SK-N-SH (cell line): ENCODE measurements at regions not wholly inside any gene's neighbourhood (a gene's known extent, or its start where the extent isn't known, plus 50 kb on each side); places are given as distances from the start of the nearest gene placed in this dataset.

Experiments
- FOXM1 ChIP-seq: IDR thresholded peaks from 2 replicates; pipeline ENCODE4 v1.4.0; 2012; ENCODE audit warnings: low read depth, mild to moderate bottlenecking
- RXRA ChIP-seq: IDR thresholded peaks from 2 replicates; pipeline ENCODE4 v1.4.0; 2012; ENCODE audit warnings: low read depth, mild to moderate bottlenecking, borderline replicate concordance
- TF ChIP-seq, protein P1 (sequence below): fragments of 200-600 bp; sonication (generic); IDR thresholded peaks from 2 replicates; pipeline ENCODE4 v1.6.1; 2017; ENCODE audit warnings: antibody characterized with exemption, mild to moderate bottlenecking, moderate library complexity
- TF ChIP-seq, protein P2 (sequence below): IDR thresholded peaks from 2 replicates; pipeline ENCODE4 v1.6.1; 2012; ENCODE audit warnings: mild to moderate bottlenecking, low read depth, low read length, moderate library complexity

DNA sequence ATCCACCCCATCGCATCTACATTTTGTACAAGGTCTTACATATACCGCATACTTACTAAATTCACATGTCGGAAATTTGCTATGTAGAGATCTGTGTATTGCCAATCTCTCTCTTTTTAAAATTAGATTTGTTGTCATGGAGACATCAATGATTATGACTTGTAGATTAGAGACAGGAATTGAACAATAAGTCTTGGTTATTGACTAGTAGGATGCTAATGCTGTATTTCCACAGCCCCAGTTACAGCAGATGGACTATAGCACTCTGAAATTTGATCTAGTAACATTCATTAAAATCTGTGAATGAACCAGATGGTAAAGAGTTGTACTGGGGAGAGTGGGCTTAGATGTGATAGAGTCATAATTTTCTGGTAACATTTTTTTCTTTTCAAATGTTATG is 805.7 kb downstream of the SLC4A3 start:
- TF ChIP-seq, protein P1, sequence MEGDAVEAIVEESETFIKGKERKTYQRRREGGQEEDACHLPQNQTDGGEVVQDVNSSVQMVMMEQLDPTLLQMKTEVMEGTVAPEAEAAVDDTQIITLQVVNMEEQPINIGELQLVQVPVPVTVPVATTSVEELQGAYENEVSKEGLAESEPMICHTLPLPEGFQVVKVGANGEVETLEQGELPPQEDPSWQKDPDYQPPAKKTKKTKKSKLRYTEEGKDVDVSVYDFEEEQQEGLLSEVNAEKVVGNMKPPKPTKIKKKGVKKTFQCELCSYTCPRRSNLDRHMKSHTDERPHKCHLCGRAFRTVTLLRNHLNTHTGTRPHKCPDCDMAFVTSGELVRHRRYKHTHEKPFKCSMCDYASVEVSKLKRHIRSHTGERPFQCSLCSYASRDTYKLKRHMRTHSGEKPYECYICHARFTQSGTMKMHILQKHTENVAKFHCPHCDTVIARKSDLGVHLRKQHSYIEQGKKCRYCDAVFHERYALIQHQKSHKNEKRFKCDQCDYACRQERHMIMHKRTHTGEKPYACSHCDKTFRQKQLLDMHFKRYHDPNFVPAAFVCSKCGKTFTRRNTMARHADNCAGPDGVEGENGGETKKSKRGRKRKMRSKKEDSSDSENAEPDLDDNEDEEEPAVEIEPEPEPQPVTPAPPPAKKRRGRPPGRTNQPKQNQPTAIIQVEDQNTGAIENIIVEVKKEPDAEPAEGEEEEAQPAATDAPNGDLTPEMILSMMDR, result no peak
- TF ChIP-seq RXRA (no peak), FOXM1 (no peak)
- TF ChIP-seq, protein P2, sequence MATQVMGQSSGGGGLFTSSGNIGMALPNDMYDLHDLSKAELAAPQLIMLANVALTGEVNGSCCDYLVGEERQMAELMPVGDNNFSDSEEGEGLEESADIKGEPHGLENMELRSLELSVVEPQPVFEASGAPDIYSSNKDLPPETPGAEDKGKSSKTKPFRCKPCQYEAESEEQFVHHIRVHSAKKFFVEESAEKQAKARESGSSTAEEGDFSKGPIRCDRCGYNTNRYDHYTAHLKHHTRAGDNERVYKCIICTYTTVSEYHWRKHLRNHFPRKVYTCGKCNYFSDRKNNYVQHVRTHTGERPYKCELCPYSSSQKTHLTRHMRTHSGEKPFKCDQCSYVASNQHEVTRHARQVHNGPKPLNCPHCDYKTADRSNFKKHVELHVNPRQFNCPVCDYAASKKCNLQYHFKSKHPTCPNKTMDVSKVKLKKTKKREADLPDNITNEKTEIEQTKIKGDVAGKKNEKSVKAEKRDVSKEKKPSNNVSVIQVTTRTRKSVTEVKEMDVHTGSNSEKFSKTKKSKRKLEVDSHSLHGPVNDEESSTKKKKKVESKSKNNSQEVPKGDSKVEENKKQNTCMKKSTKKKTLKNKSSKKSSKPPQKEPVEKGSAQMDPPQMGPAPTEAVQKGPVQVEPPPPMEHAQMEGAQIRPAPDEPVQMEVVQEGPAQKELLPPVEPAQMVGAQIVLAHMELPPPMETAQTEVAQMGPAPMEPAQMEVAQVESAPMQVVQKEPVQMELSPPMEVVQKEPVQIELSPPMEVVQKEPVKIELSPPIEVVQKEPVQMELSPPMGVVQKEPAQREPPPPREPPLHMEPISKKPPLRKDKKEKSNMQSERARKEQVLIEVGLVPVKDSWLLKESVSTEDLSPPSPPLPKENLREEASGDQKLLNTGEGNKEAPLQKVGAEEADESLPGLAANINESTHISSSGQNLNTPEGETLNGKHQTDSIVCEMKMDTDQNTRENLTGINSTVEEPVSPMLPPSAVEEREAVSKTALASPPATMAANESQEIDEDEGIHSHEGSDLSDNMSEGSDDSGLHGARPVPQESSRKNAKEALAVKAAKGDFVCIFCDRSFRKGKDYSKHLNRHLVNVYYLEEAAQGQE, result no peak
